HG03469 (cell line): ENCODE measurements at regions not wholly inside any gene's neighbourhood (a gene's known extent, or its start where the extent isn't known, plus 50 kb on each side); places are given as distances from the start of the nearest gene placed in this dataset.
"Not testable (repeated sequence)": the region's sequence is repeated elsewhere in the genome, so short reads cannot be mapped to it uniquely, and the experiment has no call there.

Experiments used
- ATAC-seq: cut with Tn5 transposase; IDR thresholded peaks from one replicate; pipeline ENCODE4 v1.9.1; 2021; ENCODE audit warnings: mild to moderate bottlenecking, moderate library complexity, moderate number of reproducible peaks; ENCODE audit not compliant: unreplicated experiment

DNA sequence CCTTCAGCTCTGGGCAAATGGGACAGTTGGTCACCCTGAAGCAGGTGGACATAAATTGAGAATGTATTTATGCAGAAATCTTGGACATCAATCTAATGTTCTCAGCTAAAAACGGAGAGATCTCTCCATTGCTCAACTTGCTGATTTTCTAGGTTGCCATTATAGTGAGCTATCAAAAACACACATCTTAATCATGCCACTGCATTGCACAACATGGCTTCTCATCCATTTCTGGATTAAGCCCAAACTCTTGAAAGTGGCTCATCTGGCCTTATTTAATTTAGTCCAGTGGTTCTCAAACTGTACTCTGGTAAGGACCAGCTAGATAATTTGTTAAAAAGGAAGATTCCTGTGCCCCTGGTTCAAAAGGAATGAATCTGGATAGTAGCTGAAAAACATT lies 324.9 kb upstream of the CITED2 start:
- ATAC-seq: no peak

DNA sequence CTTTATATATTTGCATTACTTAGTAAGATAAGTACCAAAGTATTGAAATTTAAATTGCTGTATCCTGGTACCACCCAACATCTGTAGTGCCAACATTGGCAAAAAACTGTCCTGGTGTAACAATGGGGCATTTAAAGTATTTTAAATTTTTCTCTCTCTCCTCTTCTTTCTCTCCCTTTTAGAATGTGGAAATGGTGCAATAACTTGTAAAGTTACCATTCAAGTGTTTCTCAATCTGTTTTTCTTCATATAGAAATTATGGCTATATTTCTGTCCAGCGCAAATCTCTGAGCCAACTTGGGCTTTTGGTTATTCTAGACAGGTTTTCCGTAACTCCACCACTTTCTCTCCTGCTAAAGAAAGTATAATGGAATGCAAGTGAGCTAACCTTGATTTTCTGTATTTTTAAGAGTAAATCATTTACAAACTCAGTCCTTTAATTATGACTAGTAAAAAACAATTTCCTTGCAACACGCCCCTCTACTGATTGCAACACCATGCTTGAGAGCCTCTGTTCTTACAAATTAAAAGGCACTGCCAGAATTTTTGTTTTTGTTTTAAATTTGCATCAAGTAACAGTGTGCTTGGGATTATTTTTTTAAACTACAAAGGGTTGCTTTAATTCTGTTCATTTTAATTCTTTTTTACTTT lies 324.2 kb upstream of the CITED2 start:
- no peak for ATAC-seq

DNA sequence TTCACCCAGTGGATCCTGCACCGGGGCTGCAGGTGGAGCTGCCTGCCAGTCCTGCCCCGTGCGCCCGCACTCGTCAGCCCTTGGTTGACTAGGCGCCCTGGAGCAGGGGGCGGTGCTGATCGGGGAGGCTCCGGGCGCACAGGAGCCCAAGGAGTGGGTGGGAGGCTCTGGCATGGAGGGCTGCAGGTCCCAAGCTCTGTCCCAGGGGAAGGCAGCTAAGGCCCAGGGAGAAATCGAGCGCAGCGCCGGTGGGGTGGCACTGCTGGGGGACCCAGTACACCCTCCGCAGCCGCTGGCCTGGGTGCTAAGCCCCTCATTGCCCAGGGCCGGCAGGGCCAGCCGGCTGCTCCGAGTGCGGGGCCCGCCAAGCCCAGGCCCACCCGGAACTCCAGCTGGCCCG lies 323.4 kb upstream of the CITED2 start:
- ATAC-seq: not testable (repeated sequence)

GRCh38 chr6:139696991-139697390 lies 322.5 kb upstream of the CITED2 start:
- ATAC-seq: not testable (repeated sequence)

- ATAC-seq: no peak
Observed at GRCh38 chr6:139695361-139695760, 320.9 kb upstream of the CITED2 start.

- no peak for ATAC-seq
Observed at GRCh38 chr6:139693735-139694134, 319.3 kb upstream of the CITED2 start.

DNA sequence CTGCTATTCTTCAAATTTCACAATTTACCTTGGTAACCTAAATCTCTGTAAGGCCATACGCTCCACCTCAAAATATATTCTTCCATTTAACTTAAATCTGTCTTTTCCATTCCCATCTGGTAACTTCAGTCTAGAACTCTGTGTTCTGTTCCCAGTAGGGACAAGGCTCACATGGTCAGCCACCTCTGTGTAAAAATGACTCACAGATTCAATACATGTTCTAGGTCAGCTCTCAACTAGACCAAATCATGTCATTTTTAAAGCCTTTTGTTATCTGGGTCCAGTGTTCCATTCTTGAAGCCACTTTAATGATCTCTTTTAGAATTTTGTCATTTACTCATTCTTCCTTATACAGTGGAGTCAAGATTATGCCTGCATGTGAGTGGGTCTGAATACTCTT lies 315.6 kb upstream of the CITED2 start:
- no peak for ATAC-seq

DNA sequence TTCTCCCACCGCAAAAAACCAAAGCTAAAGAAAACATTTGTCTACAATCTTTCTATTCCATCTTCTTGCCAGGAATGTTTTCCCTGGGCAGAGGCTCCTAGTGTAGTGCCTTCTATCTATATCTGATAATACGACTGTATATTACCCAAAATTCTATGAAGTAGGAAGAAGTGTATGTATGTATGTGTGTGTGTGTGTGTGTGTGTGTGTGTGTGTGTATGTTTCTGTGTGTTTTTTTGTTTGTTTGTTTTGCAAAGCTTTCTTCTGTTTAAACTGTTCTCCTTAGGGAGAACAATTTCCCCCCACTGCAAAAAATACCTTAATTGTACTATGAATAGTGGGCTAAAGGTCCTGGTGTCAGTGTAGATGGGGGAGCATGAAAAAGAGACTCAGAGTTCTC lies 312.6 kb upstream of the CITED2 start:
- ATAC-seq: no peak

GRCh38 chr6:139686308-139686707 lies 311.9 kb upstream of the CITED2 start:
- ATAC-seq: no peak

DNA sequence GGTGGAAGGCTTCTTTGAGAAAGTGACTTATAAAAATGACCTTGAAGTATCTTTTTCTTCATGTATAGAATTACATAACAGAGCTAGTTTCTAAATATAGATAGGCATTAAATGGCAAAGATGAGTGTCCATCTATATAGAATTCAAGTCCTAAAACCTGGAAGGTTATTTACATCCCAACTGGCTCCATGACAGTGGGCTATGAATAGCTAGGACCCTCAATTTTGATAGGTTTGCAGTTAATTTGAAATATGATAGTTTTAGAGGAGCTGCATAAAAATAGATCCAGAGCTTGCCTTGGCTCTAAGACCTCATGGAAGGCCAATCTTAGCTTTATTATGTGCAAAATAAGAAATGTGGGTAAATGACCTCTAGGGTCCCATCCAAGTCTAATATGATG lies 310.6 kb upstream of the CITED2 start:
- ATAC-seq: no peak

GRCh38 chr6:139680819-139681218 lies 306.4 kb upstream of the CITED2 start:
- no peak for ATAC-seq

- no peak for ATAC-seq
Observed at GRCh38 chr6:139679516-139680179, 305.2 kb upstream of the CITED2 start.

GRCh38 chr6:139676718-139677117 lies 302.3 kb upstream of the CITED2 start:
- no peak for ATAC-seq

DNA sequence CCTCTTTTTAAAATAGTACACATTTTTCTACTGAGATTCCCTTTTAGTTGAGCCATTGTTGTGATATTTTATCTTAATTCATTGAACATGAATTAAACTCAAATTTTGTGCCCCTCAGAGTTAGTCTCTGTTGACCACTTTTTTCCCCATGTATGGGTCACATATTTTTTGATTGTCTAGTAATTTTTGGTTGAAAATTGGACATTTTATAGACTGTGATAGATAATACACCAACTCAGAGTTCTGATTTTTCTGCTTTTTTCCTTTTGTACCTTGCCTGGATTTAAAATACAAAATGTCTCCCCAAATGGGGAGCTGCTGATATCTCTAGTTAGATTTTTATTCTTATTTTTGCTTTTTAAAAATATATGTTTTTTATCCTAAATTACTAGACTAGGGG lies 291.8 kb upstream of the CITED2 start:
- ATAC-seq: no peak

DNA sequence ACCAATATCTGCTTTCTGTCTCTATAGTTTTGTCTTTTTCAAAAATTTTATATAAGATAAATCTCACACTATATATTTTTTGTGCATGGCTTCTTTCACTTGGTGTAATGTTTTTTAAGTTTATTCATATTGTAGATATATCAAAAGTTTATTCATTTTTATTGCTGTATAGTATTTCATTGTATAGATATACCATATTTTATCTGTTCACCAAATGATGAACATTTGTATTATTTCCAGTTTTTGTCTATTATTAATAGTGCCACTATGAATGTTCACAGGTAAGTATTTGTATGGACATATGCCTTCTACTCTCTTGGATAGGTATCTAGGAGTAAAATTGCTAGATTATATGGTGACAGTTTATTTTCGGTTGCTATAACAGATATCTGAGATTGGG lies 289.5 kb upstream of the CITED2 start:
- no peak for ATAC-seq

DNA sequence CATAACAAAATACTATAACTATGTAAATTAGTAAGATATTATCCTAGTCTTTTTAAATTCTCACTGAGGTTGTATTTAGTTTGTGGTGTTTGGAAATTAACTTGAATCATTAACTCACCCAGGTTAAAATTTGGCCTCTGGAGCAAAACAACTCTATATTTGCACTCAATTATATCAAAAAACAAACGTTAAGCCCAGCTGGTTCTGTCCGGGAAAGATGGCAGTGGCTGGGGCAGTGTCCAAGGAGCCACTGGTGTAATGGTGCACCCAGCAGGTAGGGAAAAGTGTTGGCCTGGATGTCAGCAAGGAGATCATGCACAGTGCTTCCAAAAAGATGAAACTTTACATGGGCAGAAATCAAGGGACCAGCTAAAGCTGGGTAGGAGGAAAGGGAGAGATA lies 285.3 kb upstream of the CITED2 start:
- ATAC-seq: no peak

- ATAC-seq: no peak
Observed at GRCh38 chr6:139659196-139659595, 284.7 kb upstream of the CITED2 start.

DNA sequence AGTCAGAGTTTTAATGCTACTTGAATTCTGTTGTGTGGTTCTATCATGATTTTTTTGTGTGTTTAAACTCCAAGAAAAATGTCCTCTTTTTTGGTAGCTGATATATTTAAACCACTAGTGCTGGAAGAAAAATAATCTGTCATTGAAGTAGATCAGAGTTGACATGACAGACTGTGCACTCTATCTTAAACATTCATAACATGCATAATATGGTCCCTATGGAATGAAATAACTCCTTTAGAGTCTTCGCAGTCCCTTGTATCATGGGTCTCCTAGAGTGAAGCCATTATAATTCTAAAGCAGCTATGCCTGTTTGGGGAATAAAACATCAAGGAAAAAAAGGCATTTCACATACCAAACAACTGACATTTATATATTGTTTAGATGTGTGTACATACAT lies 282.7 kb upstream of the CITED2 start:
- ATAC-seq: no peak

GRCh38 chr6:139655783-139656705 lies 281.6 kb upstream of the CITED2 start:
- ATAC-seq: no peak

GRCh38 chr6:139654888-139655782 lies 280.7 kb upstream of the CITED2 start:
- ATAC-seq: no peak

GRCh38 chr6:139654309-139654708 lies 279.9 kb upstream of the CITED2 start:
- ATAC-seq: no peak
